Urothelium cell line (cell line): ENCODE measurements at regions not wholly inside any gene's neighbourhood (a gene's known extent, or its start where the extent isn't known, plus 50 kb on each side); places are given as distances from the start of the nearest gene placed in this dataset.
"Not testable (repeated sequence)": the region's sequence is repeated elsewhere in the genome, so short reads cannot be mapped to it uniquely, and the experiment has no call there.

Experiments
- DNase-seq: peaks from one replicate; pipeline ENCODE4 v3.0.0; 2011; ENCODE audit warnings: low spot score, mixed read lengths
- FAIRE-seq: peaks from 2 replicates; lab custom pipeline; 2011; peaks lifted over from hg19 to GRCh38; lab: Jason Lieb, UNC

- FAIRE-seq: no peak
- no peak for DNase-seq
These were observed 99.0 kb downstream of the AREG start for GRCh38 chr4:74543983-74544382.

DNA sequence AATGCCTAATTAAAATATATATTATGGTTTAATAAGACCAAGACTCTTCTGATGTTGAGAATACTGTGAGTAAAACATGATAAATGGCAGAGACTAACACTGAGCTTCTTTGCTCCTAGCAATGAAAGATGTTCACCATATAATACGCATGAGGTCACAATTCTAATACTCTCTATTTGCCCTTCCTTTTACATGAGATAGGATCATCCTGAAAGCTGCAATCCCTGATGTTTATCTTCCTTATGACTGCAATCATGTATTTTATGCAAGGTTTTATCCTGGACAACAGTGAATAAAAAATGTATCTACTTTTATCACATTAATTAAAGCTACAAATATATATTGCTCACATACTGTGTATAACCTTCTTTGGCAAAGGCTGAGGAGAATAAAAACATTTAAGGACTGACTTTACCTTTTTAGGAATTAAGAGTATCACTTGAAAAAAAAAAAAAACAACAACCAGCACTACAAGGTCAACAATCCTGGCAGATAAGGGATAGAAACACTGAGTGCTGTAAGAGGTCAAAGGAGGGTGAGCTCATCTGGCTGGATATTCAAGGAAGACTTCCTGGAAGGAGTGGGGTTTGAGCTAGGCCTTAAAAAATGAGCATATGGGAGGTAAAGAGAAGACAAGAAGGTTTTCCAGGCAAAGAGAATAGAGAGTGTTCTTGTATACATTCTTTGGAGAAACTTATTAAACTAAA is 99.9 kb downstream of the AREG start:
- DNase-seq (no peak), FAIRE-seq (no peak)

GRCh38 chr4:74545448-74545847 is 100.5 kb downstream of the AREG start:
- no peak for FAIRE-seq
- DNase-seq: no peak

DNA sequence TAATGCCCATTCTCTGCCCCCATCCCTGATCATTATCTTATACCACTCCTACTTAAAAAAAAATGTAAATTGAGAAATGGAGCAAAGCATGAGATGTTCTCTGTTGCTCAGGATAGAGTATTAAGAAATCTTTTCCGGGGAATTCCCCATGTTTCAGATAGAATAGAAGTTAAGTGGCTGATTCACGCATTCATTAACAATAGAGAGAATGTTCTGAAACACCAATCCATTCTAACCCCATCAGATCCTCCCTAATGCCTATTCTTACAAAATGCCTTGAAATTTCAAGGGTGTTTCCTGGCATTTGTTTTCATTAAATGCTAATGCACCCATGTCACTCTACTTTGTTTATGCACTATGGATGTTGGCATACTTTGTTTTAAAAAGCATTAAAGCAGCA is 101.1 kb downstream of the AREG start:
- no peak for FAIRE-seq
- DNase-seq: no peak

- no peak for DNase-seq
- no peak for FAIRE-seq
These were observed 102.1 kb downstream of the AREG start for GRCh38 chr4:74547042-74547441.

DNA sequence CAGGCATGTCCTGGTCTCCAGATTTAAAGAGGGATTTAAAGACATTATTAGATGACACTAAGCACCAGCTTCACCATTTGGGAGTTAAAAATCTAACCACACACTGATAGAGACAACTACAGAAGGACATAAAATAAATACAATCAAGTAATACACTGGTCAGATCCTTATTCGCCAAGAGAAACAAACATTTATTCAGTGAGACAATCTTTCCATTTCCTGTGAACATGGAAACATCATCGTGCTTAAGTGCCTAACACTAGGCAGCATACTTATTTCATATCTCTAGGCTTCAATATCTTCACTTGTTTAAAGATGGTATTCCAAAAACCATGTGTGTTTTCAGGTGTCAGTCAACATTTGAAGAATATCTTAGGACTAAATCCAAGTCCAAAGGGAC is 103.6 kb downstream of the AREG start:
- no peak for FAIRE-seq
- DNase-seq: no peak

GRCh38 chr4:74549936-74550335 is 105.0 kb downstream of the AREG start:
- FAIRE-seq (no peak), DNase-seq (no peak)

DNA sequence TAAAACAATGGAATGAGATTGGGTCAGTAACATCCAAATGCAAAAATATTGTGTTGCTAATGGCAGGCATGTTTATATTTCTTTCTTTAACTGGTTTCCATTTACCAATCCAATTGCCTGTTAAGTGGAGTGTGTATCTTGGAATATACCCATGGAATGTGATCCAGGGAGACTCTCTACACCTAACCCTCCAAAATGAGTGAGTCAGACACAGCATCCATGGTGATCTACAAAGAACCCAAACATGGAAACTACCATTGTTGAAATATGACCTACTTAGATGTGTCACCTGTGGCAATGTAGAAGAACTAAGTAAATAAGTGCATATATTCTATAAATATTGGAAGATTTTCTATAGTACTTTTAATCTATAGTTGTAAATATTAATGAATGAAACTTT is 110.3 kb downstream of the AREG start:
- no peak for DNase-seq

DNA sequence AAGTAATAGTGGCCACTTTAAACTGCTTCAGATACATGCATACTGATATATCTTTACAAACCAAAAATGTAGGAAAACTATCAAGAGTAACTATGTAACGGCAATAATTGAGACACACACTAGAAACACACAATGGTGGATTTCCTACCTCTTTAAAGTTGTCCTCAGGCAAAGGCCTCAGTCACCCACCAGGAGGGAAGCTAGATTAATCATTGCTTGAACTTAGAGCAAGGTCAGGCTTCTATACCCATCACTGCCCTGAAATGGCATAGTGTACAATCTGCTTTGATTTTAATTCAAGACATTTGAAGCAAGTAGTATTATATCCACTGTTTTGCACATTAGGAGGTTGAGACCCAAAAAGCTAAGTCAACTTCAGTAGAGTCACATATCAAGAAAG is 110.9 kb downstream of the AREG start:
- no peak for DNase-seq
- FAIRE-seq: no peak

More for the DNA sequence above, 110.3 kb downstream of the AREG start:
- FAIRE-seq: no peak

GRCh38 chr4:74559853-74560252 is 114.9 kb downstream of the AREG start:
- DNase-seq (no peak), FAIRE-seq (no peak)

DNA sequence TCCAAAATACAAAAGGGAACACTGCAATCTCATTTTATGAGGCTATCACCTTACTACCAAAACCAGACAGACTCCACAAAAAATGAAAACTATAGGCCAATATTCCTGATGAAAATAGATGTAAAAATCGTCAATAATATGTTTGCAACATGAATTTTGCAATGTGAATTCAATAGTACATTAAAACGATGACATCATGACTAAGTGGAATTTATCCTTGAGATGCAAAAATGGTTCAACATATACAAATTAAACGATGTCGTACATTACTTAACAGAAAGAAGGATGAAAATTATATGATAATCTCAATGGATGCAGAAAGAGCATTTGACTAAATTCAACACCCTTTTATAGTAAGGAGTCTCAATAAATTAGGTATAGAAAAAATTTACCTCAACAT is 123.0 kb downstream of the AREG start:
- FAIRE-seq (no peak), DNase-seq (no peak)

DNA sequence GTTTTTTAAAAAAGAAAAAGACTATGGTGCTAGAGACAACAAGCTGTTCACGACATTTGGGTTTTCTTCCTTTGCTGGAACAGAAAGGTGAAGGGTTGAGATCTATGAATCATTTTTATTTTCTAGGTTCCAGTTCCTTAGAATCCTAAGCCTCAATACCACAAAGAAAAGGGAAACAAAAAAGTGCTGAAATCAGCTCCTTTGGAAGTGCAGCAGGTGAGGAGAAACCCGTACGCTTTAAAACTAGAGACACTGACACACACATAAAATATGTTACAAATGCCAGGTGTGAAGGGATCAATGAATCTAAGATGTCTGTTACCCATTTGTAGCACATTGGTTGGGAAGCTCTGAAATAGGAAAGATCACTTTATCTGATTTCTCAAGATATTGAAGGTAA is 125.2 kb downstream of the AREG start:
- FAIRE-seq: no peak
- no peak for DNase-seq

DNA sequence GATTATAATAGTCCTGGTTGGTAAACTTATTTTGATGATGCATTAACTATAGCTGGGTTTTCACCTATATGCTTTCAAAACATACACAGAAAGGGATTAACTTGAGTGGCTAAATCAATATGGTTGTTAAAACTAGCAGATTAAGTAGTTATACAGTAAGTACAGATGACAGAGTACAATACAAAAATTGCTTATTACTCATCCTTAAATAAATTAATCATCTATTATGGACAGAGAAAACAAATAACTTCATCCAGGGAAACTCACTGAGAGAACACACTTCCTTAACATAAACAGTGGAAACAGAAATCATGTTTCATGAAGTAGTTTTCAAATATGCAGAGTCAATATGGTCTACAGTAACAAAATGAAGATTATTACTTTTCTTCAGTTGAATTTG is 133.4 kb downstream of the AREG start:
- no peak for FAIRE-seq
- DNase-seq: no peak

- FAIRE-seq, DNase-seq: not testable (repeated sequence)
These were observed 133.9 kb downstream of the AREG start for GRCh38 chr4:74578865-74579264.

GRCh38 chr4:74583089-74583700 is 138.3 kb downstream of the AREG start:
- no peak for FAIRE-seq

DNA sequence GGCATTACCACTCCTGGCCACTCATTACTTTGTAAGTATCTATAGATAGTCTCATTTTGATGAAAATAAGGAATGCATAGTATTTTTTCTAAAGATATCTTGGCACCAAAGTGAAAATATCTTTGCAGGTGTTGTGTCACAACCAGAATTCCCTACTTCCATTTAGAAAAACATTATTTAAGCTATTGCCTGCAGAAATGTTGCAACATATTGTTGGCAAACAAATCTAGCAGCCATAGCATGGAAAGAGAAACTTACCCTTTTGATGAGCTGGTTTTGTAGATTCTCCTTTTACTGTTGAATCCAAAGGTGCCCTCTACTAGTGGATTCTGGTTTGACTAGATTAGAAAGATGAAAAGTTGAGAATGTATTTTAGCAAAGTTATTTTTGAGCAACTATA is 138.8 kb downstream of the AREG start:
- FAIRE-seq: no peak

More at GRCh38 chr4:74583089-74583700, 138.3 kb downstream of the AREG start:
- no peak for DNase-seq

DNA sequence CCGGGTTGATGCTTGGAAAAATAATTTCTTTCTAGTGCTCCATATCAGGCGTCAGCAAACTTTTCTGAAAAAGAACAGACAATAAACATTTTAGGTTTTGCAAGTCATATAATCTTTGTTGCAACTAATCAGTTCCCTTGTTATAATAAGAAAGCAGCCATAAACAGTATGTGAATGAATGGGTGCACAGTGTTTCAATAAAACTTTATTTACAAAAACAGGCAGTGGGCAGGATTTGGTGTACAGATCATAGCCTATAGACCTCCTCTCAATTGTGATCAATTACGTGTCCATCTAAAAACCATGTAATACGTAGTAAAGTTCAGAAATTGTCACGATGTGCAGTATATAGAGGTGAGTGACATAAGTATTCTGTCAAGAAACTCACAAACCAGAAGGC is 143.4 kb downstream of the AREG start:
- FAIRE-seq (no peak), DNase-seq (no peak)

More for the DNA sequence above, 138.8 kb downstream of the AREG start:
- no peak for DNase-seq

- no peak for DNase-seq
- no peak for FAIRE-seq
These were observed 145.5 kb downstream of the AREG start for GRCh38 chr4:74590476-74590875.

DNA sequence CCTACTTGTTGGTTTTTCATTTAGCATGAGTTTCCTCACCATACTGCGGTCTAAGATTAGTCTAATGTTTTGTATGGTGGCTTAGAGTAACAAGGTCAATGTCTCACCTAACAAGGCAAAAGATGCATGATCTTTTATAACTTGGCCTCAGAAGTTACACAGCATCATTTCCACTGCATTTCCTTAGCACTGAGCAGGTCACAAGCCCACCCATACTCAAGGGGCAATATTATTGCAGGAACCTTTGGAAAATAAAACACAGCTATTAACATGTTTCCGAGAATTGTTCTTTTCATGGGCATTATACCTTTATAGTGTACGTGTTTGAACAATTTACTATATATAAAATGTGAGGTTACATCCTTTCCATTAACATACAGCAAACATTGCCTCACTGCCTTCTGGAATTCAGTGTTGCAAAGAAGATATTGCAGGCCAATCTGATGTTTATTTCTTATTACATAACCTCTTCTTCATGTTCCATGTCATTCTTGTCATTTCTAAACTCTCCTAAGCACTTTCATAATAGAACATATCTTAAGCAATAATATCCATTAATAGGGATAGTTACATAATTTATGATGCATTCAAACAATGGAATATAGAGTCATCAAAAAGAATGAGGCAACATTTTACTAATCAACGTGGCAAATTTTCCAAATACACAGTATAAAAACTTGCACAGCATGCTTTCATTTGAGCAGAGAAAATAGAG is 153.8 kb downstream of the AREG start:
- DNase-seq: no peak
- FAIRE-seq: no peak

- FAIRE-seq: no peak
- no peak for DNase-seq
These were observed 158.2 kb downstream of the AREG start for GRCh38 chr4:74603186-74603585.

DNA sequence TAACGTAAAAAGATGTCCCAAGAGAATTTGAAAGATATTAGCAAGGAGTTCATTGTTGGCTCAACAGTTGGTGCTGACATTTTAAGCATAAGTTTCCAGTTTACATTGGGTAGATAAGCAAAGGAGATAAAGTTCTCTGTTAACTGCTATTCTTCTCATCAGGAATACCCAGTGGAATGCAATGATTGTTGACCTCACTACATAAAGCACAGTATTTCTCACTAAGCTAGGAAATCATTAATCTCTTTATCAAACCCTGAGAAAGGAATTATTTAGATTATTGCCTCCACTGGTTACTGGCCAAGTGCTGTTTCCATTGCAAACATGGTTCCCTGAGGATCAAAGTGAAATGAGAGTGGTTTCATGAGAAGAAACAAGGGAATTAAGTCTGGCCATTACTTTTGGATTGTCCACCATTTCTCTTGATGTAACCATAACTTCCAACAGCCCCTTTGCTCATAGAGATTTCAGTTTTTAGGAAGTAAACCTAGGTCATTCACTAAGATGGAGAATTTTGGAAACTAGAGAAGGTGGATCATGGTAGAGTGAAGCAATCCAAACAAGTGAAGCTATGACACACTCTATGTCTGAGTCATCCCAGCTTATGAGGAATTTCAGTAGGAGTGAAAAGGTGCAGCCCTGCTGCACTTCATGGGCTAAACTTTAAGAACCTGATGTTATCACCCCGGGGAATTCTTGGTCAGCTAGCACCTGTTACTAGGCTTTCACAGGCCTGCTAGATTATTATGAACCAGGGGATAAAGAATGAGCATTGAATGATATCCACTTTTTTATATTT is 163.4 kb downstream of the AREG start:
- DNase-seq (peak; percentile 20), FAIRE-seq (no peak)
